NCI-H1436 treated with DMSO at 0.1 percent for 48 hours (cell line): ENCODE measurements at regions not wholly inside any gene's neighbourhood (a gene's known extent, or its start where the extent isn't known, plus 50 kb on each side); places are given as distances from the start of the nearest gene placed in this dataset.

Experiments used
- DNase-seq: peaks from one replicate; lab custom pipeline; 2025; lab: John Stamatoyannopoulos, UW

DNA sequence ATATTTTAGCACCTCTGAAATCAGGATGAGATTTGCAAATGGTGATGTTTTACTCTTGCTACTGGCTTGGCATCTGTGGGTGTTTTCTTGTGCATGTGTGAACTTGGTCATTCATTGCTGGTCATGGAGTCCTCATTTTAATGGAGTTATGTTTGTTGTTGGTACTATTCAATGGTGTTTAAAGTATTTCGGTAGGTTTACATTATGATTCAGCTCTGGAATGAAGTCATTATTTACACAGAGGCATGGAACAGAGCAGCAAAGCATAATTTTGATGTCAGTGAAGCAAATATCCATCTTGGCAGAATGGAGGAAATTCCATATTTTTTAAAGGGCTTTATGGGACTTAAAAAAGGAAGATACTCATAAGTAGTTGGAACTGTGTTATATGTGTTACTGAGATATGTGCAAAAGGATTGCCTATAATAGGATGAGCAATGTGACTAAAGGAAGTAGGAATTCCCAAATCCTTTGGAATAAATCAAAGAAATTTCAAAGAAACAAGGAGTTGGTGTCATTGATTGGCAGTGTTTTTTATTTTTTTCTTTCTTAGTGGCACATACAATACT is 147.4 kb downstream of the ACTBL2 start:
- no peak for DNase-seq

GRCh38 chr5:57334475-57334874 is 148.1 kb downstream of the ACTBL2 start:
- DNase-seq = no peak

DNA sequence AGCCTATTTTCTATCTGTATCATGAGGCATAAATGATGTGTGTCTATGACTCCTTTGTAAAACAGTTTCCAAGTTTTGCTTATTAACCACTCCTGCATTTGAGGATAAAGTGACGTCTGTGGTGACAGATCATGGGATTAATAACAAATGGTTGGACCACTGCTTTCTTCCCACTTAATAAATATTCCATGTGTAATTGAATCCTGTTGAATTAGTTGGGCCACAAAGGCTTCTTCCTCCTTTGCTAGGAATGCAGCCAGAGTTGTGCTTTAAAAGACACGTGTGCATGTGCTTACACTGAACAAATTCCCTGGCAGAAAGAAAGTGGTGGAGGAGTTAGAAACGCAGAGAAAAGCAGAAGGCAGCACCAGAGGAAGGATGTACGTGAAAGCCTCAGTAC is 150.2 kb downstream of the ACTBL2 start:
- no peak for DNase-seq

- no peak for DNase-seq
Measured at GRCh38 chr5:57327561-57328367, 153.9 kb downstream of the GPBP1 start.

DNA sequence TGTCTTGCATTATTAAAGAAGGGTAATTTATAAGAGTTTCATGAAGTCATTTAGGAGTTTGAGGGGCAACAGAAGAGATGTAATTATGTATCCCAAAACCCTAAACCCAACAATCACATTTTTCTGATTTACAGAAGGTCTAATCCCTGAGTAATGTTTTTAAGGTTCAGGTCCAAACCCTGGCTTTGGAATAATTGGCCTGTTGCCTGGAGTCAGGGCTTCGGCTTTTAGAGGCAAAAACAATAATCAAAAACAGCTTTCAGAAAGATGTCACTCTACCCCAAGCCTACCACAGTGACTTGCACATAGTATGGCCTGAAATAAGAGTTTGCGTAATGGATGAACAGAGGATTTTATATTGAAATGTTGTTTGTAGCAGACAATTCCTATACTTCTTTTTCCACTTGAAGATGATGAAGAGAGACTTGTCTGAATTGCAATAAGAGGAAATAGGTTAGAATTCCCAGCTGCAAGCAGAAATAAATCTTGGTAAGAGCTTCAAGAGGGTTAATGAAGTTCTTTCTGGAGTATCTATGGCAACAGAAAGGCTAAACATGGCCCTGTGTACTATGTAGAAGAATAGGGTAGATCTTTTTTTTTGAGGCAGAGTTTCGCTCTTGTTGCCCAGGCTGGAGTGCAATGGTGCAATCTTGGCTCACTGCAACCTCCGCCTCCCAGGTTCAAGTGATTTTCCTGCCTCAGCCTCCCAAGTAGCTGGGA is 152.0 kb downstream of the GPBP1 start:
- no peak for DNase-seq

DNA sequence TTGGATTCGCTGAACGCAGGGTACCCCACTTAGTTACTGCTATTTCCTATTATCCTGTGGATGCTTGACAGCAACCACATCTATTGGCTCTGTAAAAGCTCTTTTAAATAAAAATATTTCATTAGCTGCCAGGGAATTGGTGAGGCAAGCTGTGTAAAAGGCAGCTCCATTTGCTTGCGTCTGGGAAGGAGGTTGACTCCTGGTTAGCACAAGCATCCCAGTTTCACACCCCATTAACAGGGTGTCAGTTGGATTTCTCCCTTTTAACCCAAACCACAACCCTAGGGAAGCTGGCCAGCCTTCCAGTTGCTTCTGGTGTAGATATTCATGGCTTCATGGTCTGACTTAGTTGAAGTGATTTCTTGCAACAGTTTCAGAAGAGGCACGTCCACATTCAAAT is 151.0 kb downstream of the GPBP1 start:
- DNase-seq = no peak

- DNase-seq = no peak
Measured at GRCh38 chr5:57324181-57324580, 150.3 kb downstream of the GPBP1 start.

- no peak for DNase-seq
Measured at GRCh38 chr5:57320582-57320981, 146.7 kb downstream of the GPBP1 start.

- DNase-seq = no peak
Measured at GRCh38 chr5:57319628-57320027, 145.8 kb downstream of the GPBP1 start.

DNA sequence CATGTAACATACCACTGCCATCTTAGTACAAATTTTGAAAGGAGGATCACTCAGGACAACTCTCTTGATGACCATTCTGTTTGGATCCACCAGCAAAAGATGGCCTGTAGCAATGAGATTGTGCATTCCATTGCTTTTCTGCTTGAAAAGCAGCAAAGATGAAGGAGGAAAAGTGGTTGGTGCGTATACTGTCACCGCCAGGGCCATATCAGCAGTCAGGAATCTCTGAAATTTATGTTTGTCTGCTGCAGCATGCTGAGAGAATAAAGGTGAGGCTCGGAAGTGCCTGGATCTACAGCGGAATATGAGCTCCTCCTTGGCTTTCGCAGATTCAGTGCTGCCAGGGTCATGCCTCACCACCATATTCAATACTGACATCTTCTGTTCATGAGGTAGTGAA is 144.4 kb downstream of the GPBP1 start:
- DNase-seq = no peak

- no peak for DNase-seq
Measured at GRCh38 chr5:57317341-57317740, 143.5 kb downstream of the GPBP1 start.

- DNase-seq = no peak
Measured at GRCh38 chr5:57316798-57317327, 143.0 kb downstream of the GPBP1 start.

DNA sequence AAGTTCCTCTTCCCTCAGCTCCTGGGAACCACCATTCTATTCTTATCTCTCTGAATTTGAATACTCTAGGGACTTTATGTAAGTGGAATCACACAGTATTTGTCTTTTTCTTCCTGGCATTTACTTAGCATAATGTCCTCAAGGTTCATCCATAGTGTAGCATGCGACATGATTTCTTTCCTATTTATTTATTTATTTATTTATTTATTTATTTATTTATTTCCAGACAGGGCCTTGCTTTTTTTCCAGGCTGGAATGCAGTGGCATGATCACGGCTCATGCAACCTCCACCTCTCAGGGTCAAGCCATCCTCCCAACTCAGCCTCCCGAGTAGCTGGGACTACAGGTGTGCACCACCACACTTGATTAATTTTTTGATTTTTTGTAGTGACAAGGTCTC is 142.1 kb downstream of the GPBP1 start:
- no peak for DNase-seq
